ENCODE measurements at regions not wholly inside any gene's neighbourhood (a gene's known extent, or its start where the extent isn't known, plus 50 kb on each side); places are given as distances from the start of the nearest gene placed in this dataset.

- TF ChIP-seq ATF2 (IDR thresholded peaks at IDR 0.05; ENCODE audit: low read length) = no peak
- no peak for TF ChIP-seq HSF1 (IDR thresholded peaks at IDR 0.05; ENCODE audit: low read depth, low read length)
Observed at GRCh38 chr4:54539500-54540029, 118.2 kb upstream of the KIT start (continued).

DNA sequence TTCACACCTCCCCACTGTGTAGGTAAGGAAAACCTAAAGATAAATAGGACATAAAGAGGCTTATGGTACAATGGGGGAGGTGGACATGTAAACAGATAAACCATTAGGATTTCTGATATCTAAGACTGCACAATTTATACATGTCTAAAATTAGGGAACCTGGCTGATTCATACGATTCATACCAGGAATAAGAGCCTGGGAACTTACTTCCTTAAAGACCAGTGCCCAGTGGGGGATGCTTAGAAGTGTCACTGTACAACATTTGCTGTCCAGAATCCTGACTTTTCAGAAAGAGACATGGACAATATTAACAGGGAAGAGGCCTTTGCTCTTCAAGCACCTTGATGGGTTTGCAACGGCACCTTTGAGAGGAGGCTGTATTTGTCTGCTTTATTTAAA lies 116.8 kb upstream of the KIT start:
- in situ Hi-C loops (cut with MboI) (no loop called here), intact Hi-C loops (cut with micrococcal nuclease; ENCODE audit: unreplicated experiment) (no loop called here)
- BruUV-seq (replicated peaks) = no TSS peak
- ATAC-seq (no peak), DNase-seq (ENCODE audit: low read depth, low spot score) (no peak), FAIRE-seq (no peak)
- Histone ChIP-seq H3K79me2 (ENCODE audit: control insufficient read depth, insufficient read depth, low read length) (no peaks in the 10 kb centered on the region), H3K4me2 (ENCODE audit: control insufficient read depth, insufficient read depth) (no peak overlapping the region), H3K27ac (ENCODE audit: control insufficient read depth, insufficient read depth) (no peak overlapping the region), H2AFZ (ENCODE audit: control insufficient read depth, low read depth, low read length) (no peak overlapping the region), H3K27me3 (replicated peaks in 1 of 2; ENCODE audit: control insufficient read depth in 2 of 2, insufficient read depth in 2 of 2, low read length in 1 of 2) (no peaks in the 10 kb centered on the region; a peak in 1 of 4 replicates), H3K4me1 (ENCODE audit: control insufficient read depth, insufficient read depth, low read length) (no peaks in the 10 kb centered on the region), H3K9me3 (replicated peaks; ENCODE audit: control insufficient read depth, insufficient read depth, low read length) (no peaks in the 10 kb centered on the region), H3K9ac (ENCODE audit: control insufficient read depth, insufficient read depth, low read length) (no peak overlapping the region), H3K4me3 (no peak overlapping the region), H3K36me3 (ENCODE audit: control insufficient read depth in 2 of 2, insufficient read depth in 2 of 2, low read length in 1 of 2) (no peaks in the 10 kb centered on the region), H4K20me1 (ENCODE audit: control insufficient read depth, insufficient read depth) (no peaks in the 10 kb centered on the region)
- 2% methylated on average over 2 of the region's 2 CpGs for WGBS (ENCODE audit: insufficient coverage, insufficient replicate concordance, low lambda C conversion rate, missing lambda C conversion rate)
- ChIA-PET SMC1A (ENCODE audit: uncharacterized antibody, unreplicated experiment) (no interaction called here), RAD21 (ENCODE audit: unreplicated experiment) (no interaction called here), CTCF (no interaction called here), POLR2A (no interaction called here)
- TF ChIP-seq NRF1 (conservative IDR thresholded peaks at IDR 0.05; ENCODE audit: low read depth, low read length) (no peak), NFIC (IDR thresholded peaks at IDR 0.05; ENCODE audit: low read depth, low read length) (no peak), HDGF (IDR thresholded peaks at IDR 0.05) (no peak), TAF1 (IDR thresholded peaks at IDR 0.05; ENCODE audit: borderline replicate concordance, low read depth, low read length) (no peak), MYB (IDR thresholded peaks at IDR 0.05; ENCODE audit: borderline replicate concordance, low read depth, low read length) (no peak), POLR2AphosphoS2 (IDR thresholded peaks at IDR 0.05; ENCODE audit: low read depth, low read length) (no peak), ZNF622 (IDR thresholded peaks at IDR 0.05) (no peak), HCFC1 (IDR thresholded peaks at IDR 0.05; ENCODE audit: low read length) (no peak), KAT2A (conservative IDR thresholded peaks at IDR 0.05; ENCODE audit: control insufficient read depth, low read depth, low read length) (no peak), SKIL (IDR thresholded peaks at IDR 0.05; ENCODE audit: low read depth, poor library complexity, severe bottlenecking) (no peak), ASH2L (IDR thresholded peaks at IDR 0.05; ENCODE audit: borderline replicate concordance, low read depth) (no peak), ZNF592 (IDR thresholded peaks at IDR 0.05) (no peak)

Measured in GM12878 (cell line).